GM18909 (cell line): ENCODE measurements at regions not wholly inside any gene's neighbourhood (a gene's known extent, or its start where the extent isn't known, plus 50 kb on each side); places are given as distances from the start of the nearest gene placed in this dataset.

Source experiments
- ATAC-seq: cut with Tn5 transposase; IDR thresholded peaks from one replicate; pipeline ENCODE4 v1.9.1; 2021; ENCODE audit warnings: mild to moderate bottlenecking; ENCODE audit not compliant: unreplicated experiment, poor library complexity

GRCh38 chr12:115541891-115542421 is 735.5 kb downstream of the MED13L start:
- ATAC-seq, result no peak

- ATAC-seq, result no peak
These were observed 749.0 kb downstream of the MED13L start for GRCh38 chr12:115528466-115528865.

- no peak for ATAC-seq
These were observed 755.6 kb downstream of the MED13L start for GRCh38 chr12:115521771-115522409.

- no peak for ATAC-seq
These were observed 757.6 kb downstream of the MED13L start for GRCh38 chr12:115519887-115520286.

GRCh38 chr12:115519359-115519758 is 758.1 kb downstream of the MED13L start:
- ATAC-seq, result no peak

- no peak for ATAC-seq
These were observed 759.6 kb downstream of the MED13L start for GRCh38 chr12:115517913-115518312.

GRCh38 chr12:115511986-115512711 is 765.3 kb downstream of the MED13L start:
- no peak for ATAC-seq

- ATAC-seq, result no peak
These were observed 766.2 kb downstream of the MED13L start for GRCh38 chr12:115511305-115511704.

GRCh38 chr12:115508990-115509389 is 768.5 kb downstream of the MED13L start:
- no peak for ATAC-seq

GRCh38 chr12:115507951-115508722 is 769.4 kb downstream of the MED13L start:
- no peak for ATAC-seq

- no peak for ATAC-seq
These were observed 770.0 kb downstream of the MED13L start for GRCh38 chr12:115507560-115507889.

- no peak for ATAC-seq
These were observed 770.5 kb downstream of the MED13L start for GRCh38 chr12:115506822-115507559.

GRCh38 chr12:115504306-115505290 is 772.9 kb downstream of the MED13L start:
- peak; percentile 77 for ATAC-seq

GRCh38 chr12:115500872-115501271 is 776.6 kb downstream of the MED13L start:
- no peak for ATAC-seq

- ATAC-seq, result no peak
These were observed 782.2 kb downstream of the MED13L start for GRCh38 chr12:115495300-115495699.

GRCh38 chr12:115492553-115492952 is 784.9 kb downstream of the MED13L start:
- ATAC-seq, result no peak

GRCh38 chr12:115491511-115492250 is 785.8 kb downstream of the MED13L start:
- no peak for ATAC-seq

- ATAC-seq, result no peak
These were observed 788.2 kb downstream of the MED13L start for GRCh38 chr12:115489253-115489652.

- no peak for ATAC-seq
These were observed 791.5 kb downstream of the MED13L start for GRCh38 chr12:115485967-115486366.
